ENCODE measurements at regions not wholly inside any gene's neighbourhood (a gene's known extent, or its start where the extent isn't known, plus 50 kb on each side); places are given as distances from the start of the nearest gene placed in this dataset.

DNA sequence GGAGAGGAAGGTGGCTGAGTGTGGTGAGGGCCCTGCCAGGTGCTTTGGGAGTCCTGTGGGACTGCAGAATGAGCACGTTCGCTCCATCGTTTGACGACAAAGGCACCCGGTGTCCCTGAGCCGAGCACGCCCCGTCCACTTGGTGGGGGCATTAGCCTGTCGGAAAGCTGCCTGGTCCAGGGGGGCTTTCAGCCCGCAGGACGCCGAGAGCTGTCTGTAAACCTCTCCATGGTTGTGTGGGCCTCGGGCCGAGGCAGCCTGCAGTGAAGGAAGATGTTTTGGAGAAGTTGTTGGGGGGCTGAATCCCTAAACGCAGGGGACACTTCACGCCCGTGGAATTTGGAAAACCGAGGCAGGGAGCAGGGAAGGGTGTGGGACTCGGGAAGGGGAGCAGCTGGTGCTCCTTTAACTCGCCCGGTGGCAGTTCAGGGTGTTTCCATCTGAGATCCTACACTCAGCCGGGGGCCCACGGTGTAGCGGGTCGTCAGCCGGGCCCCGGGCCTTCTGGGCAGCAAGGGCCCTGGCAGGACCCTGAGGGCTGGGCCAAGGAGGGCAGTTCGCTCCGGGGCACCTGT lies 53.8 kb downstream of the MRPL36 start:
- Histone ChIP-seq H3K27ac (no peak overlapping the region), H3K9me3 (replicated peaks in 1 of 3) (no peaks in the 10 kb centered on the region), H3K4me3 (no peak overlapping the region), H3K4me1 (replicated peaks in 1 of 2) (no peaks in the 10 kb centered on the region), H3K36me3 (replicated peaks in 1 of 2) (no peaks in the 10 kb centered on the region), H3K27me3 (no peaks in the 10 kb centered on the region)
- intact Hi-C loops (cut with DNase I), result no loop called here
- DNase-seq, result peak in 2 of 7 donors; percentile 3 to 11
- WGBS, 4 donors, result 80 to 85% (median 84%) methylated on average over 13 to 29 of the region's 29 CpGs
- TF ChIP-seq POLR2A (IDR thresholded peaks at IDR 0.05), result no peak
- TF ChIP-seq, protein P1, sequence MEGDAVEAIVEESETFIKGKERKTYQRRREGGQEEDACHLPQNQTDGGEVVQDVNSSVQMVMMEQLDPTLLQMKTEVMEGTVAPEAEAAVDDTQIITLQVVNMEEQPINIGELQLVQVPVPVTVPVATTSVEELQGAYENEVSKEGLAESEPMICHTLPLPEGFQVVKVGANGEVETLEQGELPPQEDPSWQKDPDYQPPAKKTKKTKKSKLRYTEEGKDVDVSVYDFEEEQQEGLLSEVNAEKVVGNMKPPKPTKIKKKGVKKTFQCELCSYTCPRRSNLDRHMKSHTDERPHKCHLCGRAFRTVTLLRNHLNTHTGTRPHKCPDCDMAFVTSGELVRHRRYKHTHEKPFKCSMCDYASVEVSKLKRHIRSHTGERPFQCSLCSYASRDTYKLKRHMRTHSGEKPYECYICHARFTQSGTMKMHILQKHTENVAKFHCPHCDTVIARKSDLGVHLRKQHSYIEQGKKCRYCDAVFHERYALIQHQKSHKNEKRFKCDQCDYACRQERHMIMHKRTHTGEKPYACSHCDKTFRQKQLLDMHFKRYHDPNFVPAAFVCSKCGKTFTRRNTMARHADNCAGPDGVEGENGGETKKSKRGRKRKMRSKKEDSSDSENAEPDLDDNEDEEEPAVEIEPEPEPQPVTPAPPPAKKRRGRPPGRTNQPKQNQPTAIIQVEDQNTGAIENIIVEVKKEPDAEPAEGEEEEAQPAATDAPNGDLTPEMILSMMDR (IDR thresholded peaks at IDR 0.05), result no peak

DNA sequence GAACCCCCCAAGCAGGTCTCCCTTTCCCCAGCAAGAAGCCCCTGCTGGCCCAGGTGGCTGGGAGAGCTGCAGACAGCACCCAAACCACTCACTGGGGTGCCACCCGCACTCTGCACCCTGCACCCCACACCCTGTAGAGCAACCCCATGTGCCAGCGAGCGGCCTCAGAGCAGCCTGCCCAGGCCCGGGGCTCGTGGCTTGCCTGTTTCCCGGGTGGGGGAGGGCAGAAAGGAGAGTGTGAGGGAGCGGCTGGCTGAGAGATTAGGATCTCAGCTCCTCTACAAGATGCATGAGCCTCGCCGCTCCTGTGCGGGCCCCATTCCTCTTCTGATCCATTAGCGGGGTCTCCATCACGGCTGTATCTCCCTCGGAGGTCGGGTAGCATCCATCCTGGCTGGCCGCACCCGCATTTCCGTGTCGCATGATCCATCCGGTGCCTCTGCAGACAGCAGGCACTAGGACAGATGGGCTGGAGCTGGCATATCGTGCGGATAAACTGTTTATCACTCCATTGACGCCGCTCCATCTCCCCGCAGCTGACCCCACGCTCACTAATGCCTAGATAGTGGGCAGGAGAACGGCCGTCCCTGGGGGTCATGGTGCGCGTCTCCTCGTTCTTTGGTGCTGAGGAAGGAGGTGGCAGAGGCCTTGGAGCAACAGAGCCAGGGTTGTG lies 54.4 kb downstream of the MRPL36 start:
- intact Hi-C loops (cut with DNase I), result no loop called here
- TF ChIP-seq POLR2A (IDR thresholded peaks at IDR 0.05), result no peak
- TF ChIP-seq, protein P1 (IDR thresholded peaks at IDR 0.05), result no peak
- Histone ChIP-seq H3K4me1 (replicated peaks in 1 of 2) (no peaks in the 10 kb centered on the region), H3K27ac (no peak overlapping the region), H3K4me3 (no peak overlapping the region), H3K27me3 (no peaks in the 10 kb centered on the region), H3K36me3 (replicated peaks in 1 of 2) (no peaks in the 10 kb centered on the region), H3K9me3 (replicated peaks in 1 of 3) (no peaks in the 10 kb centered on the region)
- DNase-seq, result peak in 2 of 7 donors; percentile 3 to 4
- WGBS, 4 donors, result 67 to 85% (median 73%) methylated on average over 14 to 30 of the region's 30 CpGs

DNA sequence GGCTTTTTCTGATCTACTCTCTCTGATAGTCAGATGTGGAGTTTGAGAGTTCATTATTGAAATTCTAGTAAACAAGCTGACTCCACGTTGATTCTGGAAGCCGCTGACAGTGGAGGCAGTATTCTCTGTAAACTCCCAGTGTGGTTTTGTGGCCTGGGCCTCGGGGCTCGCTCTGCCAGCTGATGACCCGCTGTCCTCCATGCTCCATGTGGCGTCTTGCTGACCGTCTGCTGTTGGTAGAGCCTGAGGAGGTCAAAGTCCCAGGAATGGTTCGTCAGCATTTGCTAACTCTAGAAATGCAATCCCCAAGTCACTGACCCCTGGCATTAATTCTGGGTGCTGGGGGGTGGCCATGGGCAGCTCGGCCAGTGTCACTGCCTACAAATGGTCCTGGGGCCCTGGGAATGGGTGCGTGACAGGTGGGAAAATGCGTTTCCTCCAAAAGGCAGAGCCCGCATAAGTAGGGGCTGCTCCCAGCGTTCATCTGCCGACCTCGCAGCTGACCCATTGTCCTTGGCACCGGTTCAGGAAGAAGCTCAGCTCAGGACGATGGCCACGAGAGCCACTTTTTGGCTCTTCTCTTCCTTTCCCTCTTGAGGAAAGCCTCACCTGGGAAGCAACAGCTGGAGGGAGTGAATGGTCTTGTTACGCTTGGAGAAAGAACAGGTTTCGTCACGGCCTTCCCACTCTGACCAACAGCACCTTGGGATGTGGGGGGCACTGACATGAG lies 55.1 kb downstream of the MRPL36 start:
- Histone ChIP-seq H3K9me3 (replicated peaks in 1 of 3) (no peaks in the 10 kb centered on the region), H3K36me3 (replicated peaks in 1 of 2) (no peaks in the 10 kb centered on the region), H3K27ac (no peak overlapping the region), H3K4me1 (replicated peaks in 1 of 2) (no peaks in the 10 kb centered on the region), H3K4me3 (no peak overlapping the region), H3K27me3 (no peaks in the 10 kb centered on the region)
- DNase-seq, result peak in 2 of 7 donors; percentile 7 to 11
- 71 to 88% (median 79%) methylated on average over 17 to 21 of the region's 21 CpGs for WGBS, 4 donors
- intact Hi-C loops (cut with DNase I), result no loop called here
- TF ChIP-seq, protein P1 (IDR thresholded peaks at IDR 0.05), result no peak
- no peak for TF ChIP-seq POLR2A (IDR thresholded peaks at IDR 0.05)

DNA sequence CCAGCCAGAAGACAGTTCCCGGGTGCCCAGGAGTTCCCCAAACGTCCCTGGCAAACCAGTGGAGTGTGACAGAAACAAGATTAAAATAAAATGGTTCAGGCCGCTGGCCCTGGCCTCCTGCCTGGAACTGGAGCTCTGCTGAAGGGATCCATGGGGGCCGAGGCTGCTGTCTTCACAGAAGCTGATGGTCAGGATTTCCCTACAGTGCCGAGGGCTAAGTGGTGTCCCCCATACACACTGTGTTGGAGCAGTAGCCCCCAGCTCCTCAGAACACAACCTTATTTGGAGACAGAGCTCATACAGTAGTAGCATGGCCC lies 55.9 kb downstream of the MRPL36 start:
- TF ChIP-seq, protein P1 (IDR thresholded peaks at IDR 0.05), result no peak
- no peak for TF ChIP-seq POLR2A (IDR thresholded peaks at IDR 0.05)
- Histone ChIP-seq H3K27me3 (no peaks in the 10 kb centered on the region), H3K36me3 (replicated peaks in 1 of 2) (no peaks in the 10 kb centered on the region), H3K4me1 (replicated peaks in 1 of 2) (no peaks in the 10 kb centered on the region), H3K4me3 (no peak overlapping the region), H3K27ac (no peak overlapping the region), H3K9me3 (replicated peaks in 1 of 3) (no peaks in the 10 kb centered on the region)
- 51 to 68% (median 58%) methylated on average over 3 to 5 of the region's 5 CpGs for WGBS, 4 donors
- peak in 2 of 7 donors; percentile 12 to 27 for DNase-seq
- intact Hi-C loops (cut with DNase I), result no loop called here

Measured in adrenal gland (tissue), 9 donors.